Stimulated activated naive CD8-positive, alpha-beta T cell treated with anti-CD3 and anti-CD28 coated beads, Interleukin-15, Interleukin-2, amounts not matched to agents 100 ng/mL and 50 ng/mL, for 24 hours (primary cell): ENCODE measurements at regions not wholly inside any gene's neighbourhood (a gene's known extent, or its start where the extent isn't known, plus 50 kb on each side); places are given as distances from the start of the nearest gene placed in this dataset.
"Not testable (repeated sequence)": the region's sequence is repeated elsewhere in the genome, so short reads cannot be mapped to it uniquely, and the experiment has no call there.

ENCODE experiments used
- H3K27ac Mint-ChIP-seq: one replicate; pipeline ENCODE4 v1.8.0; 2021; ENCODE audit warnings: mild to moderate bottlenecking, mixed read lengths
- H3K27me3 Mint-ChIP-seq: one replicate; pipeline ENCODE4 v1.8.0; 2021; ENCODE audit warnings: mixed read lengths
- H3K36me3 Mint-ChIP-seq: one replicate; pipeline ENCODE4 v1.8.0; 2021; ENCODE audit warnings: low read depth, mixed read lengths
- H3K4me1 Mint-ChIP-seq: one replicate; pipeline ENCODE4 v1.8.0; 2021; ENCODE audit warnings: low read depth, mixed read lengths
- H3K4me3 Mint-ChIP-seq: one replicate; pipeline ENCODE4 v1.8.0; 2021; ENCODE audit warnings: mild to moderate bottlenecking, mixed read lengths
- H3K9me3 Mint-ChIP-seq: one replicate; pipeline ENCODE4 v1.8.0; 2021; ENCODE audit warnings: mixed read lengths

DNA sequence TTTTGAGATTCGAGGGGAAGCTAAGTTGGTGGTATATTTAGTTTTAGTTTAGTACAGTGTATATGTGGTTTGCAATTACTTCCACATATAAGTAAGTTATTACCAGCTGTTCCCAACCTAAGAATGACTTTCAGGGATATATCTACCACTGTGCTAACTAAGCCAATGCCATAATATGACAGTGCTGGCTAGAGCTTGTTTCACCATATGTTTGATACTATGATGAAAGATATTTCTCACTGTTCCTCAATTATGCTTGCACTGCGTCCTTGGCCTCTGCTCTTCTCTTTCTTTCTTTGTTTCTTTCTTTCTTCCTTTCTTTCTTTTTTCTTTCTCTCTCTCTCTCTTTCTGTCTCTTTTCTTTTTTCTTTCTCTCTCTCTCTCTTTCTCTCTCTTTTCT, 113.8 kb upstream of the SKAP2 start:
- Mint-ChIP-seq H3K36me3 (no peaks in the 10 kb centered on the region), H3K4me3 (no peak overlapping the region), H3K4me1 (no peaks in the 10 kb centered on the region), H3K27ac (no peak overlapping the region), H3K27me3 (peaks cover 30% of the 10 kb centered on the region), H3K9me3 (peaks cover 5% of the 10 kb centered on the region)

DNA sequence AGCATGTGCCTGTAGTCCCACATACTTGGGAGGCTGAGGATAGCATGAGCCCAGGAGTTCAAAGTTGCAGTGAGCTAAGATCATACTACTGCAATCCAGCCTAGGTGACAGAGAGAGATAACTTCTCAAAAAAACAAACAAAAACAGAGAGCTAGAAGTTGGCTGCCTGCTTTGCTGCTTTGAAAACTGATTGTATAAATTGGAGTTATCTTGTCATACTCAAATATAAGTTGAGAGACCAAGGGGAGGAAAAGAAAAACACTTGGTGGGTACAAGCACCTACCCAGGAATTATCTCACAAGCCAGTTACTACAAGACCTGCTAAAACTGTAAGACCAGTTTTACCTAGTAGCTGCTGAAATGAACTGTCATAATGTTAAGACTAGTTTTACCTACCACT, 112.5 kb upstream of the SKAP2 start:
- Mint-ChIP-seq H3K36me3 (no peaks in the 10 kb centered on the region), H3K27me3 (peaks cover 18% of the 10 kb centered on the region), H3K27ac (no peak overlapping the region), H3K9me3 (peaks cover 16% of the 10 kb centered on the region), H3K4me3 (no peak overlapping the region), H3K4me1 (no peaks in the 10 kb centered on the region)

DNA sequence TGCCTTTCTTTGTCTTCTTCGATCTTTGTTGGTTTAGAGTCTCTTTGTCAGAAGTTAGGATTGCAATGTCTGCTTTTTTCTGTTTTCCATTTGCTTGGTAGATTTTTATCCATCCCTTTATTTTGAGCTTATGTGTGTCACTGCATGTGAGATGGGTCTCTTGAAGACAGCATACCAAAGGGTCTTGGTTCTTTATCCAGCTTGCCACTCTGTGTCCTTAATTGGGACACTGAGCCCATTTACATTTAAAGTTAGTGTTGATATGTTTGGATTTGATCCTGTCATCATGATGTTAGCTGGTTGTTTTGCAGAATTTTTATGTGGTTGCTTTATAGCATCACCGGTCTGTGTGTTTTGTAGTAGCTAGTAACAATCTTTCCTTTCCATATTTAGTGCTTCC, 107.5 kb upstream of the SKAP2 start:
- not testable (repeated sequence) for H3K4me1 Mint-ChIP-seq, H3K4me3 Mint-ChIP-seq, H3K36me3 Mint-ChIP-seq, H3K27ac Mint-ChIP-seq
- Mint-ChIP-seq H3K9me3 (peaks cover 23% of the 10 kb centered on the region), H3K27me3 (peaks cover 18% of the 10 kb centered on the region)

DNA sequence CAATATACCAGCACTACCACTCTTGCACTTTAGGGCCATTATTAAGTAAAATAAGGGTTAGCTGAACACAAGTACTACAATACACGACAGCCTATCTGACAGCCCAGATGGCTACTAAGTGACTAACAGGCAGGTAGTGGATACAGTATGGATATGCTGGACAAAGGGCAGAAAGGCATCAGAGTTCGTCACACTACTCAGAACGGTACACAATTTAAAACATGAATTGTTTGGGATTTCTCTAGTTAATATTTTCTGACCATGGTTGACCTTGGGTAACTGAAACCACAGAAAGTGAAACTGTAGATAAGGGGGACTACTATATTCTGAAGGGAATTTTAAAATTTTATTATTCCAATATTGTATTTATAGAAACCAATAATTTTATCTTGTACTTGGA, 101.3 kb upstream of the SKAP2 start:
- Mint-ChIP-seq H3K27me3 (peaks cover 2% of the 10 kb centered on the region), H3K36me3 (no peaks in the 10 kb centered on the region), H3K4me1 (no peaks in the 10 kb centered on the region), H3K4me3 (no peak overlapping the region), H3K9me3 (no peaks in the 10 kb centered on the region), H3K27ac (no peak overlapping the region)

DNA sequence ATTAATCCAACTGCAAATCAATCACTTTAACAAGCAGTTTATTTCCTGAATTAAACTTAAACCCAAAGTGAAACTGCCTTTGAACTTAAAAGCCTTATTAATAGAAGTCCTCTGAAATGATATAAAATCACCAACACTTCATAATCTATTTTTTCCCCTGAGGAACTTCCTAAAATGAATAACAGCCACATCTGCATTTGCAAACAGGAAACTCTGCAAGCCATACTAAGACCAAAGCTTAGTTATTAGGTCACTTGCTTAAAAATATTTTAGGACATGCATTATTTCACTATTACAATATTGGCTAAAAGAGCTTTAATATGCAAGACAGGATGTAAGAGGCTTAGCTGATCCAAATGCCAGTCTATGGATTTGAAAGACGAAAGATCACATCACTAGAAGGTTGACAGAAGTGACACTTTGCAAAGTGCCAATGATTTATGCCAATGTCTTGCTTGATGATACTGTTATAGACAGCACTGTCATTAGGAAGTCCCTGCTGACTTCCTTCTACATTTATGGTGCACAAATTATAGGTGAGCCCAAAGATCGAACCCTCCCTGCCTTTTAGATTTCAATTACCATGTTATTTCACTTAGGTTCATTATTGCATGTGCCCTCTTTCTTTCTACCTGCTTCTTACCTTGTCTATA, 99.9 kb upstream of the SKAP2 start:
- no peak overlapping the region for H3K4me3 Mint-ChIP-seq
- no peaks in the 10 kb centered on the region for H3K4me1 Mint-ChIP-seq
- no peaks in the 10 kb centered on the region for H3K9me3 Mint-ChIP-seq
- no peaks in the 10 kb centered on the region for H3K36me3 Mint-ChIP-seq
- H3K27ac Mint-ChIP-seq = no peak overlapping the region
- H3K27me3 Mint-ChIP-seq = no peaks in the 10 kb centered on the region

DNA sequence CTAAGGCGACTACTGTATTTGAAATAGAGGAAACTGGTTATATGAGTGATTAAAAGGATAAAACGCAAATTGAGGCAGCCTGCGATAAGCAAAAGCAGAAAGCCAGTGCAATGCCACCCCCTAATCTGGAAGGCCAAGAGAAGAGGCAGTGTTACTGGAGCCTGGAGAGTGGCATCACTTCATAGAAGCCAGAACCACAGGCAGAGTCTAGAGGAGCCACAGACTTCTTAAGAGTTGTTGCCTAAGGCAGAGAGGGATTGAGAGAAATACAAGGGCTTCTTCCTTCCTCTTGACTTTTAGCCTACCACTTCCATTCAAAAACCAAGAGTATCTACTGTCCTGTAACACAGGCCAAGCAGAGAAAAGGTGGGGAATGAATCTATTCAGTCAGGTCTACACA, 94.9 kb upstream of the SKAP2 start:
- H3K4me1 Mint-ChIP-seq = no peaks in the 10 kb centered on the region
- H3K27me3 Mint-ChIP-seq = peaks cover 11% of the 10 kb centered on the region
- no peaks in the 10 kb centered on the region for H3K36me3 Mint-ChIP-seq
- H3K4me3 Mint-ChIP-seq = no peak overlapping the region
- H3K9me3 Mint-ChIP-seq = no peaks in the 10 kb centered on the region
- no peak overlapping the region for H3K27ac Mint-ChIP-seq

DNA sequence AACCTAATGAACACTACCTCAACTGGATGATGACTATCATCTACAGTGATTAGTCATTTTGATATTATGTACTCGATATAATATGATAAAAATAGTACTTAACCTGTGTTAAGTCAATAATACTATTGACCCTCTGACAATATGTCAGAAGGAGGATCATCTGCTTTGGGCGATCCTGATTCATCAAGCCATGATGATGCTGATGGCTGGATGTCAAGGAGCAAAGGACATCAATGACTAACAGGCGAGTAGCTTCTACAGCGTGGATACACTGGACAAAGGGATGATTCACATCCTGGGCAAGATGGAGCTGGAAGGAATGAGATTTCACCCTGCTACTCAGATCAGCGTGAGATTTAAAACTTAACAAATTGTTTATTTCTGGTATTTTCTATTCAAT, 94.4 kb upstream of the SKAP2 start:
- Mint-ChIP-seq H3K4me1 (no peaks in the 10 kb centered on the region), H3K9me3 (no peaks in the 10 kb centered on the region), H3K27ac (no peak overlapping the region), H3K27me3 (peaks cover 11% of the 10 kb centered on the region), H3K4me3 (no peak overlapping the region), H3K36me3 (no peaks in the 10 kb centered on the region)

DNA sequence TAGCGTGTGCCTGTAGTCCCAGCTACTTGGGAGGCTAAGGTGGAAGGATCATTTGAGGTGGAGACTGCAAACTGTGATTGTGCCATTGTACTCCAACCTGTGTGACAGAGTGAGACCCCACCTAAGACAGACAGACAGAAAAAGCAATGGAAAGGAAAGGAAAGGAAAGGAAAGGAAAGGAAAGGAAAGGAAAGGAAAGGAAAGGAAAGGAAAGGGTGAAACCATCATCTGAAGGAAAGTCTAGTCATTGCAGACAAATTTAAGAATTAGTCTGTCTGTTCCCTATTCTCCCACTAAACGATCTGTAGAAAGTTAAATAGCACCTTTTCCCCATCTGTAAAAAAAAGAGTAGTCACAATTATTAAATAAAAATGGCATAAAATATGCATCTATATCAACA, 91.1 kb upstream of the SKAP2 start:
- peaks cover 19% of the 10 kb centered on the region for H3K27me3 Mint-ChIP-seq
- no peaks in the 10 kb centered on the region for H3K36me3 Mint-ChIP-seq
- H3K4me1 Mint-ChIP-seq = no peaks in the 10 kb centered on the region
- no peak overlapping the region for H3K4me3 Mint-ChIP-seq
- H3K27ac Mint-ChIP-seq = no peak overlapping the region
- H3K9me3 Mint-ChIP-seq = no peaks in the 10 kb centered on the region

DNA sequence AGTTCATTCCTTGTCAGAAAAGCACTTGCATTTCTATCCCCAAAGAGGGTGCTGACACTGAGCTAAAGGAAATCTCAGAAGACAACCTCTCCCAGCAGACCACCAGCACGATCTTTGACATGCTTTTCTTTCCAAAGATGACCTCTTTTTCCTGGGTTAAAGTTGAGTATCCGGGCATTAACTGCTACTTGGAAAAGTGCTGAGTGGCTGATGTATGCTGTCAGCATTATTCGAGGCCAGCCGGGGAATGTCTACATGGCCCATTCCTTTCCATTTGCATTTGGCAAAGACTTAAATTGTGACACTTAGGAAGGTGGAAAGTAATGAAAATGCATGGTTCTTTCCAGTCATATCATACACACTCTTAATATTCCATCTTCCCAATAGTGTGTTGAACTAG, 90.6 kb upstream of the SKAP2 start:
- no peaks in the 10 kb centered on the region for H3K36me3 Mint-ChIP-seq
- no peak overlapping the region for H3K4me3 Mint-ChIP-seq
- H3K27ac Mint-ChIP-seq = no peak overlapping the region
- peaks cover 19% of the 10 kb centered on the region for H3K27me3 Mint-ChIP-seq
- no peaks in the 10 kb centered on the region for H3K4me1 Mint-ChIP-seq
- H3K9me3 Mint-ChIP-seq = no peaks in the 10 kb centered on the region

DNA sequence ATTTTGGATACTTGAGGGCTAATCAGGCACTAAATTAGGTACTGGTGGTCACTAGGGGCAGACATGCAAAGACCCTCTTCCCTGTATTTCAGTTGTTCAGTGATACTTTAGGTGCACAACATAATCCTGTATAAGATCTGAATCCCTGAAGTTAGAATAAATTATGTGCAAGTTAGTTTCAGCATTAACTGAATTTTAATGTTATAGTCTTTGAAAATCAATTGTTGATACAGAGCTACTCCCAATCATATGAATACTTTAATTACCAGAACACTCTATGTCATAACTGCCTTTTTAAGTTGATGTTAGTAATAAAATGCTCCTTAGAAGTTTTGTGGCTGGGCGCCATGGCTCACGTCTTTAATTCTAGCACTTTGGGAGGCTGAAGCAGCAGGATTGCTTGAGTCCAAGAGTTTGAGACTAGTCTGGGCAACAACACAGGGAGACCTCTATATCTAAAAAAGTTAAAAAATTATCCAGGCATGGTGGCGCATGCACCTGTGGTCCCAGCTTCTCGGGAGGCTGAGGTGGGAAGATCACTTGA, 87.1 kb upstream of the SKAP2 start:
- Mint-ChIP-seq H3K4me1 (no peaks in the 10 kb centered on the region), H3K36me3 (no peaks in the 10 kb centered on the region), H3K9me3 (no peaks in the 10 kb centered on the region), H3K27ac (no peak overlapping the region), H3K27me3 (peaks cover 15% of the 10 kb centered on the region), H3K4me3 (no peak overlapping the region)

DNA sequence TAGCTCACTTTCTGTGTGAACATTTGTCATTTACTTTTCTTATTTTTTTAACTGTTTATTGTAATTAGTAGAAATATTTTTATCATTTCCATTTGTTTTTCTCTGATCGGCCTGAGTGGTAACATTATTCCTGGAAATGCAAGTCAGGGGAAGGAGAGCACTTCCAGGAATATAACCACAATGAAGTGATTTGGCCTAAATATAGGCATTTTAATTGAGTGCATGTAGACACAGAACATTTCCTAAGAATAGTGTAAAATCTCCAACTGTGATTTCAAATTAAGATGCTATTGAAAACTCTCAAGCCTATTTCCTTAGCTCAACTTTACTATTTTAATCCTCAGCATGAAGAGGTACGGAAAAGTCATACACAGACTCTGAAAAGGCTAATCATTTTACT, 86.5 kb upstream of the SKAP2 start:
- Mint-ChIP-seq H3K4me1 (no peaks in the 10 kb centered on the region), H3K36me3 (no peaks in the 10 kb centered on the region), H3K9me3 (no peaks in the 10 kb centered on the region), H3K27ac (no peak overlapping the region), H3K4me3 (no peak overlapping the region), H3K27me3 (peaks cover 15% of the 10 kb centered on the region)

DNA sequence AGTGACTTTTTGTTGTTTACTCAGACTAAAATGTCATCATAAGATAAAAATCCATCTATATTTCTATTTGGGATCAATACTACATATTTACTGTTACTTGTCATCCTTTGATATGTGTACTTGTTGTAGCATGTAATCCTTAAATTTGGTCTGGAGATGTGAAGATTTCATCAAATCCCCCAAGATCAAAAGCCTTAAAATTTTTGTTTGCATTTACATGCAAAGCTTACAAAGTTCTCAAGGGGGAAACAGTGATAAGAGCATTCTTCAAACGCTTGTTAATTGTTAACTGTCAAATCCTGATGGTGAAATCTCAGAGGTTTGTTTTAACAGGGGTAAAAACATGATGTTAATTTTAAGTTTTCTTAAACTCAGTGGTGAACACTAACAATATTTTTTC, 84.9 kb upstream of the SKAP2 start:
- Mint-ChIP-seq H3K4me3 (no peak overlapping the region), H3K27ac (no peak overlapping the region), H3K27me3 (peaks cover 26% of the 10 kb centered on the region), H3K36me3 (no peaks in the 10 kb centered on the region), H3K4me1 (no peaks in the 10 kb centered on the region), H3K9me3 (no peaks in the 10 kb centered on the region)

DNA sequence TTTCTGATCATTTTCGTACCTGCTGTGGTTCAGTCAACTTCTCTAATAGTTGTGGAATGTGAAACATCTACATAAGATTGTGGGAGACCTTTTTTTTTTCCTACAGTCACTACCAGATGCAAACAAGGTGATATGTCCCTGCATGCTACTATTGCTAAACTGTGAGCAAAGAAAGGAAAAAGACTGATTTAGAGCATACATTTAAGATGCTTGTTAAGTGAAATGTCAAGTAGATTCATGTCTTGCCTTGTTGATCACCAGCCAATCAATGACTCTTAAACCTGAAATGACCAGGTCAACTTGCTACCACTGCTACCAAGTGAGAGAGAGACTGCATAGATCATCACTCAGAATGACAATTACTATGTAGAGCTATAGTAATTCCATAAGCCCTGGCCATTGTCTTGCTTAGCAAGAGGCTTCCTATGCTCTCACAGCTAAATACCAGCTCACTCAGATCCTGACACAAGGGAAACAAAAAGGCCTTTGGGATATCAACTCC, 84.3 kb upstream of the SKAP2 start:
- no peak overlapping the region for H3K4me3 Mint-ChIP-seq
- H3K4me1 Mint-ChIP-seq = no peaks in the 10 kb centered on the region
- H3K27me3 Mint-ChIP-seq = peaks cover 26% of the 10 kb centered on the region
- no peaks in the 10 kb centered on the region for H3K36me3 Mint-ChIP-seq
- no peaks in the 10 kb centered on the region for H3K9me3 Mint-ChIP-seq
- H3K27ac Mint-ChIP-seq = no peak overlapping the region

DNA sequence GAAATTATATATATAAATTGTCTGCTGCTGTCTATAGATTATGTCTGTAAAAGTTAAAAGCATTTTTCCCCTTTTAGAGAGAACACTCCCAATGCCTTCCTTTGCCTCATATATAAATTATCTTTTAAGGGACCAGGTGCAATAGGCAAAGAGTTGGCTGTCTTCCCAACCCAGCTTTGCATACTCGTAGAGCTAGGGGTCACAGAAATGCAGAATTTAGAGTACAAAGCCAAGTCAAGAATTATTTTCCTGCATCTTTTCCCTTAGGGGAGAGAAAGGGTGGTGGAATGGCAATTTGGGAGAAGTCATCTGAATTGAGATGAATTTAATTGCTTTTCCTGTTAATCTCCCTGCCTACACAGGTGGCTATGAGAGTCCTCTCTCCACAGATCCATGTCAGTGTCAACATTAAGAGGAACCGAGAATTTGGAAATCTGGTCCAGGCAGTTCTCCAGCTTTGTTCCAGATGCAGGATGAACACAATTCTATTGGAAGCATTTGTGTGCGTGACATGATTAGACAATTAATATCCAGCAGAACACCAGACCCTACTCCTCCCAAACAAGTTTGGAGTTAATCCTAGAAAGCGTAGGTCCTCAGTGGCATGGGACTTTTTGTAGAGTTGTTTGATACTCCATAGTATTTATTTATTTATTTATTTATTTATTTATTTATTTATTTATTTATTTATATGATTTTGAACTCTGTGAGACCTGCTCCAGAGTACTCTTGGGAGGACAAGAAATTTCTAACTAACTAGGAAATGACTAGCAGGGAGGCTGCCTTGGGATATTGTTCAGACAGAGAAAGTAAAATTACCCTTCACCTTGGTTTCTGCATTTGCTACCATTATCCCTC, 80.3 kb upstream of the SKAP2 start:
- H3K36me3 Mint-ChIP-seq = no peaks in the 10 kb centered on the region
- no peak overlapping the region for H3K27ac Mint-ChIP-seq
- H3K9me3 Mint-ChIP-seq = no peaks in the 10 kb centered on the region
- no peaks in the 10 kb centered on the region for H3K4me1 Mint-ChIP-seq
- peaks cover 22% of the 10 kb centered on the region for H3K27me3 Mint-ChIP-seq
- H3K4me3 Mint-ChIP-seq = no peak overlapping the region

DNA sequence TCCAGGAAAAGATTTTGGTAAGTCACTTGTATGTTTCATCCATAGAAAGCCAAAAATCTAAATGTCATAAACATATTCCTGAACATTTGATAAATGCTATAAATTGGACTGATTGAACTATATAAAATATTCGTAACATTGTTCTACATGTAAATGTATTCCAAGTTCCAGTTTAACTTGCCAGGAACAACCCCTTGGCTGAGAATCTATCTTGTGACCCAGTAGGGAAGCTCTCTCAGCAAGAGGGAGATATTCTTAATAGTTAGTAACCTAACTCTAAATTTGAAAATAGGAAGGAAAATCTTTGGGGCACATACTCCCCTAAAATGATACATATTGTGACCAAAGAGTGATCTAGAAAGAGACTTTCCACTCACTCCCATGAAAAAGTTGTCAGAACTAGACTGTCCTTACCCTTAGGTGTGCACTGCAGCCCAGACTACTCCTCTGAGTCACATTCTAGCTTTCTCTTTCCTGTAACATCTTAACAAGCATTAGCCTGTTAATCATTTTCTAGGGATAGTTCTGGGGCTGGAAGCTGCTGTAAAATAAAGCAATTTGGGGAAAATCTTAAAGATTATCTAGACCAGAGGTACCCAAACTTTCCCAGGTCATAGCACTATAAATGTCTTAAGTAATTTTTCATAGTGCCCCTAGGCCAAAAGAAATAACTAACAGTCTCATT, 73.7 kb upstream of the SKAP2 start:
- H3K4me1 Mint-ChIP-seq = no peaks in the 10 kb centered on the region
- H3K27me3 Mint-ChIP-seq = peaks cover 7% of the 10 kb centered on the region
- H3K9me3 Mint-ChIP-seq = no peaks in the 10 kb centered on the region

More for the DNA sequence above, 73.7 kb upstream of the SKAP2 start:
- no peaks in the 10 kb centered on the region for H3K36me3 Mint-ChIP-seq
- H3K27ac Mint-ChIP-seq = no peak overlapping the region
- H3K4me3 Mint-ChIP-seq = no peak overlapping the region
